GM12878 (cell line): ENCODE measurements at regions not wholly inside any gene's neighbourhood (a gene's known extent, or its start where the extent isn't known, plus 50 kb on each side); places are given as distances from the start of the nearest gene placed in this dataset.

Source experiments
- ATAC-seq: fragments of 200-7000 bp; cut with Tn5 transposase; 3 replicates; pipeline ENCODE4 v1.9.1; 2020; ENCODE audit warnings: mild to moderate bottlenecking, moderate library complexity
- BruUV-seq: library from RNA; stranded (reverse); fragments of 400-500 nt; replicated peaks from 2 replicates; lab custom pipeline; 2021; lab: Mats Ljungman, UMichigan
- CTCF ChIA-PET: fragments of 300-600 bp; sonication (Branson Sonifier 250); formaldehyde crosslinking; extraction: SDS; loops from one replicate; lab custom pipeline; 2021; ENCODE audit warnings: inconsistent platforms; lab: Yijun Ruan, JAX
- POLR2A ChIA-PET: fragments of 350-600 bp; formaldehyde crosslinking; extraction: SDS; loops from one replicate; lab custom pipeline; 2021; ENCODE audit warnings: inconsistent platforms; lab: Charles Lee
- RAD21 ChIA-PET: fragments of 300-600 bp; sonication (Branson Sonifier 250); formaldehyde crosslinking; loops from one replicate; lab custom pipeline; 2023; ENCODE audit warnings: antibody characterized with exemption; ENCODE audit not compliant: unreplicated experiment; lab: Charles Lee
- SMC1A ChIA-PET: fragments of 300-600 bp; sonication (Branson Sonifier 250); formaldehyde crosslinking; loops from one replicate; lab custom pipeline; 2023; ENCODE audit not compliant: unreplicated experiment, uncharacterized antibody; lab: Charles Lee
- DNase-seq: peaks from one replicate; pipeline ENCODE4 v3.0.0-alpha.2; 2011; ENCODE audit warnings: low read depth, low spot score
- FAIRE-seq: peaks from 3 replicates; lab custom pipeline; 2011; peaks lifted over from hg19 to GRCh38; lab: Jason Lieb, UNC
- H2AFZ ChIP-seq: 2 replicates; pipeline ENCODE4 v1.6.0; 2011; ENCODE audit warnings: low read depth, low read length, control low read depth; ENCODE audit not compliant: control insufficient read depth
- H3K27ac ChIP-seq: 2 replicates; pipeline ENCODE4 v1.5.1; 2011; ENCODE audit warnings: control low read depth; ENCODE audit not compliant: control insufficient read depth, insufficient read depth
- H3K27me3 ChIP-seq, 2 experiments: replicated peaks in 1 of 2; 2 replicates each; pipeline versions ENCODE4 v1.6.0 to v1.6.1; 2011; ENCODE audit warnings: low read length in 1 of 2; ENCODE audit not compliant: control insufficient read depth in 2 of 2, insufficient read depth in 2 of 2
- H3K36me3 ChIP-seq, 2 experiments: 2 replicates each; pipeline ENCODE4 v1.5.1; 2011; ENCODE audit warnings: low read length in 1 of 2; ENCODE audit not compliant: control insufficient read depth in 2 of 2, insufficient read depth in 2 of 2
- H3K4me1 ChIP-seq: 2 replicates; pipeline ENCODE4 v1.6.1; 2011; ENCODE audit warnings: mild to moderate bottlenecking, low read length, moderate library complexity, mixed read lengths; ENCODE audit not compliant: control insufficient read depth, insufficient read depth
- H3K4me2 ChIP-seq: 2 replicates; pipeline ENCODE4 v1.6.0; 2011; ENCODE audit warnings: control low read depth; ENCODE audit not compliant: control insufficient read depth, insufficient read depth
- H3K4me3 ChIP-seq: fragments of 200-600 bp; sonication (generic); 2 replicates; pipeline ENCODE4 v1.5.1; 2016
- H3K79me2 ChIP-seq: 2 replicates; pipeline ENCODE4 v1.6.0; 2011; ENCODE audit warnings: low read length; ENCODE audit not compliant: control insufficient read depth, insufficient read depth
- H3K9ac ChIP-seq: 2 replicates; pipeline ENCODE4 v1.8.0; 2011; ENCODE audit warnings: low read length, control low read depth, mixed read lengths; ENCODE audit not compliant: control insufficient read depth, insufficient read depth
- H3K9me3 ChIP-seq: replicated peaks from 3 replicates; pipeline ENCODE4 v1.5.1; 2011; ENCODE audit warnings: mild to moderate bottlenecking, low read length; ENCODE audit not compliant: control insufficient read depth, insufficient read depth
- H4K20me1 ChIP-seq: 2 replicates; pipeline ENCODE4 v1.6.0; 2011; ENCODE audit not compliant: control insufficient read depth, insufficient read depth
- BCL11A ChIP-seq: IDR thresholded peaks from 2 replicates; pipeline ENCODE4 v1.6.1; 2011; ENCODE audit warnings: low read depth, low read length
- ETV6 ChIP-seq, 2 experiments: fragments of 450-650 bp in 1 of 2; IDR thresholded peaks in 1 of 2; conservative IDR thresholded peaks in 1 of 2; 2 replicates each; pipeline ENCODE4 v1.6.1; 2014; ENCODE audit warnings: antibody characterized with exemption in 1 of 2, borderline replicate concordance in 1 of 2, low read depth in 1 of 2, mild to moderate bottlenecking in 1 of 2, moderate library complexity in 1 of 2
- HDAC2 ChIP-seq: fragments of 200-600 bp; sonication (generic); IDR thresholded peaks from 2 replicates; pipeline ENCODE4 v1.6.1; 2017
- MTA2 ChIP-seq: fragments of 450-650 bp; IDR thresholded peaks from 2 replicates; pipeline ENCODE4 v1.6.1; 2016; ENCODE audit warnings: low read depth, mild to moderate bottlenecking, moderate library complexity
- MXI1 ChIP-seq: fragments of 150-350 bp; IDR thresholded peaks from 2 replicates; pipeline ENCODE4 v1.6.1; 2011; ENCODE audit warnings: low read depth, mild to moderate bottlenecking, inconsistent platforms, low read length, improper control_type of control experiment
- MYC ChIP-seq: IDR thresholded peaks from 2 replicates; pipeline ENCODE4 v1.6.1; 2011; ENCODE audit warnings: mild to moderate bottlenecking, low read length, moderate library complexity, inconsistent platforms; ENCODE audit not compliant: insufficient read depth, insufficient replicate concordance, insufficient read length, severe bottlenecking
- NFIC ChIP-seq: IDR thresholded peaks from 2 replicates; pipeline ENCODE4 v1.6.1; 2012; ENCODE audit warnings: low read depth, mild to moderate bottlenecking, inconsistent platforms, low read length, moderate library complexity
- POLR2A ChIP-seq: IDR thresholded peaks from 2 replicates; pipeline ENCODE4 v1.6.1; 2011; ENCODE audit warnings: low read depth, mild to moderate bottlenecking, low read length
- SUZ12 ChIP-seq: fragments of 200-600 bp; sonication (generic); IDR thresholded peaks from one replicate; pipeline ENCODE4 v1.6.1; 2018; ENCODE audit warnings: antibody characterized with exemption, mild to moderate bottlenecking; ENCODE audit not compliant: unreplicated experiment
- WRNIP1 ChIP-seq: IDR thresholded peaks from 2 replicates; pipeline ENCODE4 v1.6.1; 2011; ENCODE audit warnings: low read depth, low read length, improper control_type of control experiment, borderline replicate concordance
- ZNF207 ChIP-seq: fragments of 450-650 bp; IDR thresholded peaks from 2 replicates; pipeline ENCODE4 v1.6.1; 2014; ENCODE audit warnings: antibody characterized with exemption, mild to moderate bottlenecking, borderline replicate concordance
- ZNF274 ChIP-seq: IDR thresholded peaks from one replicate; pipeline ENCODE4 v1.8.0; 2011; ENCODE audit not compliant: insufficient read length, insufficient read depth
- WGBS: methylation state at CpG from one replicate; pipeline ENCODE4 v1.1.6; 2016; ENCODE audit warnings: low lambda C conversion rate; ENCODE audit not compliant: insufficient replicate concordance, insufficient coverage; ENCODE audit errors: missing lambda C conversion rate; 5-methylcytosine and 5-hydroxymethylcytosine counted together
- in situ Hi-C: fragments of 300-500 bp; cut with MboI; formaldehyde crosslinking; loops from 9 replicates; pipeline ENCODE4 v1.14.3; 2018; ENCODE audit warnings: mixed read lengths
- intact Hi-C: fragments of 100-400 bp; cut with micrococcal nuclease; formaldehyde crosslinking; loops from one replicate; pipeline ENCODE4 v1.14.2; 2022; ENCODE audit not compliant: unreplicated experiment
- TF ChIP-seq, protein P1 (sequence below): fragments of 150-350 bp; IDR thresholded peaks from 2 replicates; pipeline ENCODE4 v1.6.1; 2014; ENCODE audit warnings: mild to moderate bottlenecking, low read depth, low read length
- TF ChIP-seq, protein P2 (sequence below): fragments of 450-650 bp; IDR thresholded peaks from 2 replicates; pipeline ENCODE4 v1.6.1; 2017; ENCODE audit warnings: mild to moderate bottlenecking, low read depth, inconsistent platforms; ENCODE audit not compliant: poor library complexity, severe bottlenecking
- TF ChIP-seq, protein P3 (sequence below): IDR thresholded peaks from 2 replicates; pipeline ENCODE4 v1.6.1; 2011; ENCODE audit warnings: borderline replicate concordance, low read depth, mild to moderate bottlenecking, moderate library complexity, mixed read lengths, low read length; ENCODE audit not compliant: insufficient read depth; ENCODE audit errors: extremely low read length

DNA sequence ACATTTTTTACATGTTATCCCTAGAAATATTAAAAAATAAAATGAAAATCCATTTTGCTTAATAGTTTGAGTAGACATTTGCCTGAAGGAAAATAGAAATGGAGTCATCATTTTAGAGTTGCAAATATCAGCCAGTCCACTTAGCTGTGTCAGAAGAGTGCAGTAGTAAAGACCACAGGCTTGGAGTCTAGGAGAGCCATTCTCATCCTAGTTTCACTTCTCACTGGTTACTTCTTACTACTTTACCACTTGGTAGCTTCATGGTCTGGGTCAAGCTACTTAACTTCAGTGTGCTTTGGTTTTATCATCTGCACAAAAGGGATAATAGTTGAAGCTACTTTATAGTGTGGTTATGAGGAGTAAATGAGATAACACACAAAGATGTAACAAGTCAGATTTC is 286.5 kb upstream of the NBEA start (continued):
- TF ChIP-seq WRNIP1 (no peak), ZNF274 (no peak), ZNF207 (no peak), SUZ12 (no peak)
- TF ChIP-seq, protein P1, sequence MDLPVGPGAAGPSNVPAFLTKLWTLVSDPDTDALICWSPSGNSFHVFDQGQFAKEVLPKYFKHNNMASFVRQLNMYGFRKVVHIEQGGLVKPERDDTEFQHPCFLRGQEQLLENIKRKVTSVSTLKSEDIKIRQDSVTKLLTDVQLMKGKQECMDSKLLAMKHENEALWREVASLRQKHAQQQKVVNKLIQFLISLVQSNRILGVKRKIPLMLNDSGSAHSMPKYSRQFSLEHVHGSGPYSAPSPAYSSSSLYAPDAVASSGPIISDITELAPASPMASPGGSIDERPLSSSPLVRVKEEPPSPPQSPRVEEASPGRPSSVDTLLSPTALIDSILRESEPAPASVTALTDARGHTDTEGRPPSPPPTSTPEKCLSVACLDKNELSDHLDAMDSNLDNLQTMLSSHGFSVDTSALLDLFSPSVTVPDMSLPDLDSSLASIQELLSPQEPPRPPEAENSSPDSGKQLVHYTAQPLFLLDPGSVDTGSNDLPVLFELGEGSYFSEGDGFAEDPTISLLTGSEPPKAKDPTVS = no peak

DNA sequence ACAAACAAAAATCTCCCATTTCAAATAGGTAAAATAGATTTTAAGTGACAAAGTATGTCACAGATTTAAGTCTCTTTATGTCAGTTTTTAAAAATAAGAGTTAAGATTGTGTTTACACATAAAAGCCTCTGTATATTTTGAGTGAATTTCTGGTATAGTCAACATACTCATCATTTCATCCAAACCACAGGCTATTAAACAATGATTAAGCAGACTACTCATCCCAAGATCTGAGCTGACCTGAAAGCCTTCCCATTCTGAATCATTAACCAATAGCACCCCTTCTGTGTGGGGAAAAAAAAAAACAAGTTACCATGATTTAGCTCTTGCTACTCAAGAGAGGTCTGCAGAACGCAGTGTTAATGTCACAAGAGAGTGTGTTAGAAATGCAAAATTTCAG is 284.4 kb upstream of the NBEA start:
- H4K20me1 ChIP-seq = no peaks in the 10 kb centered on the region
- no peaks in the 10 kb centered on the region for H3K4me1 ChIP-seq
- POLR2A ChIA-PET = no interaction called here
- no peak for DNase-seq
- no peak for ATAC-seq
- H2AFZ ChIP-seq = no peak overlapping the region
- H3K79me2 ChIP-seq = no peaks in the 10 kb centered on the region
- RAD21 ChIA-PET = no interaction called here
- CTCF ChIA-PET = no interaction called here
- no peaks in the 10 kb centered on the region for H3K9me3 ChIP-seq
- no peak overlapping the region for H3K4me2 ChIP-seq
- FAIRE-seq = no peak
- in situ Hi-C loops = no loop called here
- intact Hi-C loops = no loop called here
- BruUV-seq = no TSS peak
- no peak overlapping the region for H3K4me3 ChIP-seq
- TF ChIP-seq MTA2 (no peak), HDAC2 (no peak), ETV6 (conservative IDR thresholded peaks at IDR 0.05 in 1 of 2, IDR thresholded peaks at IDR 0.05 in 1 of 2; ENCODE audit: borderline replicate concordance in 1 of 2, low read depth in 1 of 2) (no peak), MYC (no peak), MXI1 (no peak), POLR2A (no peak), ZNF274 (no peak), BCL11A (no peak), NFIC (no peak)
- TF ChIP-seq, protein P2, sequence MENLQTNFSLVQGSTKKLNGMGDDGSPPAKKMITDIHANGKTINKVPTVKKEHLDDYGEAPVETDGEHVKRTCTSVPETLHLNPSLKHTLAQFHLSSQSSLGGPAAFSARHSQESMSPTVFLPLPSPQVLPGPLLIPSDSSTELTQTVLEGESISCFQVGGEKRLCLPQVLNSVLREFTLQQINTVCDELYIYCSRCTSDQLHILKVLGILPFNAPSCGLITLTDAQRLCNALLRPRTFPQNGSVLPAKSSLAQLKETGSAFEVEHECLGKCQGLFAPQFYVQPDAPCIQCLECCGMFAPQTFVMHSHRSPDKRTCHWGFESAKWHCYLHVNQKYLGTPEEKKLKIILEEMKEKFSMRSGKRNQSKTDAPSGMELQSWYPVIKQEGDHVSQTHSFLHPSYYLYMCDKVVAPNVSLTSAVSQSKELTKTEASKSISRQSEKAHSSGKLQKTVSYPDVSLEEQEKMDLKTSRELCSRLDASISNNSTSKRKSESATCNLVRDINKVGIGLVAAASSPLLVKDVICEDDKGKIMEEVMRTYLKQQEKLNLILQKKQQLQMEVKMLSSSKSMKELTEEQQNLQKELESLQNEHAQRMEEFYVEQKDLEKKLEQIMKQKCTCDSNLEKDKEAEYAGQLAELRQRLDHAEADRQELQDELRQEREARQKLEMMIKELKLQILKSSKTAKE = no peak
- TF ChIP-seq, protein P3, sequence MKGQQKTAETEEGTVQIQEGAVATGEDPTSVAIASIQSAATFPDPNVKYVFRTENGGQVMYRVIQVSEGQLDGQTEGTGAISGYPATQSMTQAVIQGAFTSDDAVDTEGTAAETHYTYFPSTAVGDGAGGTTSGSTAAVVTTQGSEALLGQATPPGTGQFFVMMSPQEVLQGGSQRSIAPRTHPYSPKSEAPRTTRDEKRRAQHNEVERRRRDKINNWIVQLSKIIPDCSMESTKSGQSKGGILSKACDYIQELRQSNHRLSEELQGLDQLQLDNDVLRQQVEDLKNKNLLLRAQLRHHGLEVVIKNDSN = no peak
- SMC1A ChIA-PET = no interaction called here
- H3K27ac ChIP-seq = no peak overlapping the region
- no peak overlapping the region for H3K9ac ChIP-seq
- 41% methylated on average over 1 of the region's 1 CpG for WGBS
- H3K36me3 ChIP-seq = no peaks in the 10 kb centered on the region
- no peaks in the 10 kb centered on the region for H3K27me3 ChIP-seq
